GM18505 (cell line): ENCODE measurements at regions not wholly inside any gene's neighbourhood (a gene's known extent, or its start where the extent isn't known, plus 50 kb on each side); places are given as distances from the start of the nearest gene placed in this dataset.

Source experiments
- ATAC-seq: cut with Tn5 transposase; IDR thresholded peaks from one replicate; pipeline ENCODE4 v1.9.1; 2021; ENCODE audit not compliant: unreplicated experiment
- POLR2A ChIP-seq: IDR thresholded peaks from 4 replicates; pipeline ENCODE4 v1.6.1; 2011; ENCODE audit warnings: borderline replicate concordance; ENCODE audit not compliant: insufficient read depth, insufficient read length; ENCODE audit errors: extremely low read depth

DNA sequence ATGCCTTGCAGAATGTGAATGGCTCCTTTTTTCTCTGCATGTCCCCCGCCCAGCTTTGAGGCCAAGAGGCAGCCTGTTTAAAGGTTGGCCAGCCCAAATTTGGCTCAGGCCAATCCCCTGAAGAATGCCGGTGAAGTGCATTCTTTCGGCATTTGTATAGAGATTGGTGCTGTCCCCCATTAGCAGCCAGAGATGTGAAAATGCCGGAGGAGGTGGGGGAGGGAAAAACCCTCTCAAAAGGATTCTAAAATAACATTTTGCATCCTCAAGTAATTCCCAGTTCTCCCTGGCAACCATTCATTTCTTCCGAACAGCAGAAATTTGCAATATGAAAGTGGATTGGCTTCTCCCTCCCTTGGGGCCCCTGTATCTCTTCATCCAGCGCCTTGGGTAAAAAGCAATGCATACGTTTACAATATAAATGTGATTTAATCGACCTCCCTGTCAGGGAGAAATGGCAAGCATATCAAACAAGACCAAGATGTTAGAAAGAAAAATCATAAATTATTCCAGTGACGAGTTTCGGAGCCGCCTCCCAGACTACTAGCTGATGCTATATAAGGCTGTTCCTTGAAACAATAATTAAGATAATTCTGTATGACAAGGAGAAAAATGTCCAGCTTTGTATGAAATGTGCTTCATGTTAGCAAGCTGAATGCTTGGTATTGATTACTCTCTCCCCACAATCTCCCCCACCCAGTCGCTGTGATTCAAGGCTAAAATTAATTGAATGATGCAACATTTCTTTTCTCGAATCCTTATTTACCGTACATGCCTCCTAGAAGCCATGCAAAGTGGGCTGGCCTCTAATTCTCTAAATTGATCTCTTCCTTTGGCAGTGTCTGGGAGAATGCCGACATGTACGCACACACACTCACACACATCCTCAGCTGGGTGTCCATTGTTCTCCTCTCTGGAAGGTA, 323.7 kb downstream of the RPS24 start:
- no peak for ATAC-seq
- no peak for TF ChIP-seq POLR2A

GRCh38 chr10:78358351-78358750, 324.7 kb downstream of the RPS24 start:
- TF ChIP-seq POLR2A = no peak
- ATAC-seq = no peak

- no peak for ATAC-seq
- no peak for TF ChIP-seq POLR2A
Observed at GRCh38 chr10:78358982-78359381, 325.3 kb downstream of the RPS24 start.

- ATAC-seq = no peak
- TF ChIP-seq POLR2A = no peak
Observed at GRCh38 chr10:78359640-78360091, 326.0 kb downstream of the RPS24 start.

DNA sequence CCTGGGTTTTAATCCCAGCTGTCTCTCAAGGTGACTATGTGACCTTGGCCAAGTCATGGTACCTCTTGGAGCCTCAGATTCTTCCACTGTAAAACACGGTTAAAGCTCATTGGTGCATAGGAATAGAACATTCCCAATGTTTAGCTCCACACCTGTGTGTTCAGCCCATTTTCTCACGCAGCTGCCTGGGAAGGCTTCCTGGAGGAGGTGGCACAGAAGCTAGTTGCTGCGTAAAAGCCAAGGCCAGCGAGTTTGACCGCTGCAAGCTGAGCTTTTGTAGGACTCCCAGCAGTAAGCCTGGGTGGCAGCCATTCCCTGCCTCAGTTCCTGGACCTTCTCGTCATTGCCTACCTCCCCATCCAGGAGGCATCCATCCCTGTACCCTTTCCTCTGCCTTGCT, 326.6 kb downstream of the RPS24 start:
- ATAC-seq = no peak
- TF ChIP-seq POLR2A = no peak

DNA sequence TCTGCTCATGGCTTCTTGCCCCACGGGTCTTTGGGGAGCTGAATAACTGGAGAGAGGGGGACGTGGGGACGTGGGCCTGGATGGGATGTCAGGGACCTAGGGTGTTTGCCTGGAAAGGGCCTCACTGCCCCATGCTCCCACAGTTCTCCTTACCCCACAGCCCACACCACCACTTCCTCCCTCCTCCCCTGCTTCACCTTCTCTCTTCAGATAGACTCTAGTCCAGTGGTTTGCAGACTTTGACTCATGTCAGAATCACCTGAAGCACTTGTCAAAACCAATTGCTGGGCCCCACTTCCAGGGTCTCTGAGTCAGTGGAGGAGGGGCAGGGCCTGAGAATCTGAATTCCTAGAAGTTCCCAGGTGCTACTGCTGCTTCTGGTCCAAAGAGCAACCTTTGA, 327.4 kb downstream of the RPS24 start:
- ATAC-seq = no peak
- no peak for TF ChIP-seq POLR2A

DNA sequence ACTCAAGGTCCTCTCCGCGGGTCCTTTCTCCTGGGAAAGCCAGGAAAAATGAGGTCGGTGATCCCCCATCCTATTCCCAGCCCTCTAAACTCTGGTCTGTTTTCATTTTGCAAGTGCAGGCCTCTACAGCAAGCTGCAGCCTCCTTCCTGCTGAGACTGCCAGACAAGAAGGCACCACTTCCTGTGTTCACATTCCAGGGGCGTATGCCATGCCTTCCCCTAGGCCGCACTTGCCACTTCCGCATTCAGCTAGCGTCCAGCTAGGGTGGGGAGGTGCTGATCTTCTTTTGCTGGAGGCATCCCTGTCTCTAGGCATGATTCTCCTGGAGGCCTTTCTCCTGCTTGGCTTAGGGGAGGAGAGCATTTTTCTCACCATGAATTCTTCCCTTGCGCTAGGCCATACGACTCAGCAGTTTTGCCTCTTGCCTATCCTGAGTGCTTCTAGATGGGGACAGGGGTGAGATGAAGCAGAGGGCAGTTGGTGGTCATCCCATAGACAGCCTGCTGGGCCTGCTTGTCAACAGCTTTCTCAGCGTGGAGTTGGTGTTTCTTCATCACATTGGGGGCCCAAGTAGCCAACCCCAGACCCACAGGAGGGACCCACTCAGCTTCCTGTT, 328.9 kb downstream of the RPS24 start:
- ATAC-seq = no peak
- no peak for TF ChIP-seq POLR2A

GRCh38 chr10:78363190-78363589, 329.5 kb downstream of the RPS24 start:
- no peak for TF ChIP-seq POLR2A
- no peak for ATAC-seq

GRCh38 chr10:78365694-78366093, 332.0 kb downstream of the RPS24 start:
- ATAC-seq = no peak
- no peak for TF ChIP-seq POLR2A

DNA sequence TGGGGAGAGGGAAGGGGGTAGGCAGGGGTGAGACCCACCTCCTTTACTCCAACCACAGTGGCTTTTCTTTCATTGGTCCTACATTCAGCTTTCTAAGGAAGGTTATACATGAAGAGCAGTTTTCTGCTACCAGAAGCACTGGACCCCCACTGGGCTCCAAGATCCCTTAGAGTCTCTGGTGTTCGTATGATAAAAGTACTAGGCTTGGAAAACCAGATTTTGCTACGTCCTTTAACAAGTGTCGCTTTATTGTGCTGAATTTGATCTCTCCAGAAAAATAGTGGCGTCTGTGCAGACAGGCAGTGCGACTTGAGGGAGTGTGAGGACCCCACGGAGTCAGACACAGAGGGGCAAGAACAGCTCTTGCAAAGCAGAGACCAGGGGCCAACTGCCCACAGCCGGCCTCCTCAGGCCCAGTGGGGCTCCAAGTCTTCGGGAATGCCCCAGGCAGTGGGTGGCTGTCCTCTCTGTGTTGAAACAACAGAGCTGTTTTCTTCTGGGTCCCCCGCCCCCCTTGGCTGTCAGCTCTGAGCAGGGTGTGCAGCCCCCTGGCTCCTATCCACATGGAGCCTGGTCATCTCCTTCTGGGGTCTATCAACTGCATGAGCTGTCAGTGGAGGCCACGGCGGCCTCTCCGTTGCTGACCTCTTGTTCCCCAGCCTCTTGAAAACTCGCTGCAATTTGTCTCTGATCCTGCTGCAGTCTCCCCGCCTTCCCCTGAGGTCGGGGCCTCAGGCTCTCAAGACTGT, 333.2 kb downstream of the RPS24 start:
- ATAC-seq = no peak
- TF ChIP-seq POLR2A = no peak

GRCh38 chr10:78367751-78368150, 334.1 kb downstream of the RPS24 start:
- no peak for TF ChIP-seq POLR2A
- ATAC-seq = no peak

- no peak for ATAC-seq
- TF ChIP-seq POLR2A = no peak
Observed at GRCh38 chr10:78371136-78371535, 337.5 kb downstream of the RPS24 start.

DNA sequence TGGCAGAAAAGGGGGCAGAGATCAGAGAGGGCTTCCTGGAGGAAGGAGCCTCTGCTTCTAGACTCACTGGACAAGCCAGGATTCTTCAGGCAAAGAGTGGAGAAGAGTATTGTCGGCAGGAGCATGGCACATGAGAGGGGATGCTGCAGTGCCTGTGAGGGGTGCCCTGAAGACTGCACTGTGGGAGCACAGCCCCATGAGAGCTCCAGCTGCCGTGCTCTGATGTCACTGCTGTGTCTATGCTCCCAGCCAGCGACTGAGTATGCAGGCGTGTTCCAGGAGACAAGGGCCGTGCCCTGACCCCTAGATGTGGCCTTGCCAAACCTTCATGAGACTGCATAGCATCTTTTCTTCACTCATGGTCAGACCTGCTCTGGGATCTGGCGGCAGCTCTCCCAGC, 339.1 kb downstream of the RPS24 start:
- ATAC-seq = no peak
- TF ChIP-seq POLR2A = no peak

DNA sequence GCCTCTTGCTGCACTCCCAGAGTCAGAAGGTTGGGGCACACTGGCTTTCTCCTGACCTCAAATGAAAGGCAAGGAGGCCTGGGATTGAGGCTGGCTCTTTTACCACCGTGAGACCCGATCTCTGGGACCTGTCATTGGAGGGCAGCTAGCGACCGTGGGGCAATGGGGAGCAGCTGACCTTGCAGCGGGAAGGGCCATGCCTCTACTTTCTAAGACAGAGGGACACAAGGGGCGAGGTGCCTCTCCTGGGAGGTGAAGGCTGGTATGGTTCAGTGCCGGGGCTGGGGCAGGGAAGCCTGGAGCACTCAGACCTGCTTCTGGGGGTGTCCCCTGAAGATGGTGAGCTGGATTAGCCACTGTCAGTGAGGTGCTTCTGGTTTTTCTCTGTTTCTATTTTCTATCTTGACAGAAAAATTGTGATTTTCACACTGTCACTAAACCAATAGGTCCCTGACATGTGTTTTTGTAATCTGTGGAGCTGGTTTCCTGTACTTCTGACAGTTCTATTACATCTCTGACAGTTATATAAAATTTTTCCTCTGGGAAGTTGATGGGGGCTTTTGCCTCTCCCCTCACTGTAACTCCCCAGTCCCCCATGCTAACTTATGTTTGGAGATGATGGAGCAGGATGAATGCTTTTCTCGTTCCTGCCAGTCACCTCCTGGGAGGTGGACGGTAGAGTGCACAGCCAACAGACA, 340.8 kb downstream of the RPS24 start:
- ATAC-seq = no peak
- TF ChIP-seq POLR2A = no peak
